ENCODE measurements at regions not wholly inside any gene's neighbourhood (a gene's known extent, or its start where the extent isn't known, plus 50 kb on each side); places are given as distances from the start of the nearest gene placed in this dataset.

- peaks cover 11% of the 10 kb centered on the region for H3K9me3 Mint-ChIP-seq
Observed at GRCh38 chr13:47081850-47082249, 185.0 kb upstream of the HTR2A start.

GRCh38 chr13:47081246-47081645 lies 184.4 kb upstream of the HTR2A start:
- TF ChIP-seq CTCF (IDR thresholded peaks at IDR 0.05) = no peak
- Mint-ChIP-seq H3K27ac (no peak overlapping the region), H3K4me1 (ENCODE audit: low read depth) (peaks cover 20% of the 10 kb centered on the region; the same call in 1 of the 2 replicates), H3K9me3 (peaks cover 11% of the 10 kb centered on the region), H3K36me3 (ENCODE audit: low read depth) (no peaks in the 10 kb centered on the region; the same call in 1 of the 2 replicates), H3K27me3 (ENCODE audit: insufficient read depth) (peaks cover 1% of the 10 kb centered on the region; the same call in 1 of the 2 replicates), H3K4me3 (no peak overlapping the region)
- no peak for DNase-seq

More at GRCh38 chr13:47081850-47082249, 185.0 kb upstream of the HTR2A start:
- Mint-ChIP-seq H3K4me3 (no peak overlapping the region), H3K36me3 (ENCODE audit: low read depth) (no peaks in the 10 kb centered on the region; the same call in 1 of the 2 replicates), H3K4me1 (ENCODE audit: low read depth) (peaks cover 14% of the 10 kb centered on the region; the same call in 1 of the 2 replicates), H3K27me3 (ENCODE audit: insufficient read depth) (peaks cover 1% of the 10 kb centered on the region; the same call in 1 of the 2 replicates), H3K27ac (no peak overlapping the region)
- TF ChIP-seq CTCF (IDR thresholded peaks at IDR 0.05) = no peak
- no peak for DNase-seq

GRCh38 chr13:47080621-47081020 lies 183.8 kb upstream of the HTR2A start:
- Mint-ChIP-seq H3K27me3 (ENCODE audit: insufficient read depth) (peaks cover 1% of the 10 kb centered on the region; the same call in 1 of the 2 replicates), H3K36me3 (ENCODE audit: low read depth) (peaks cover under 1% of the 10 kb centered on the region; the same call in 1 of the 2 replicates), H3K9me3 (peaks cover 14% of the 10 kb centered on the region), H3K27ac (no peak overlapping the region), H3K4me3 (no peak overlapping the region), H3K4me1 (ENCODE audit: low read depth) (peaks cover 19% of the 10 kb centered on the region; the same call in 1 of the 2 replicates)
- no peak for TF ChIP-seq CTCF (IDR thresholded peaks at IDR 0.05)
- no peak for DNase-seq

GRCh38 chr13:47076500-47076899 lies 179.6 kb upstream of the HTR2A start:
- H3K27ac Mint-ChIP-seq = no peak overlapping the region
- H3K4me1 Mint-ChIP-seq (ENCODE audit: low read depth) = peaks cover 9% of the 10 kb centered on the region; the same call in 1 of the 2 replicates
- H3K36me3 Mint-ChIP-seq (ENCODE audit: low read depth) = peaks cover 12% of the 10 kb centered on the region
- no peak overlapping the region for H3K4me3 Mint-ChIP-seq
- H3K9me3 Mint-ChIP-seq = peaks cover 25% of the 10 kb centered on the region
- peaks cover 1% of the 10 kb centered on the region; the same call in 1 of the 2 replicates for H3K27me3 Mint-ChIP-seq (ENCODE audit: insufficient read depth)
- DNase-seq = peak; percentile 35
- no peak for TF ChIP-seq CTCF (IDR thresholded peaks at IDR 0.05)

- Mint-ChIP-seq H3K27ac (no peak overlapping the region), H3K4me3 (no peak overlapping the region), H3K4me1 (ENCODE audit: low read depth) (no peaks in the 10 kb centered on the region), H3K27me3 (ENCODE audit: insufficient read depth) (no peaks in the 10 kb centered on the region; the same call in 1 of the 2 replicates), H3K36me3 (ENCODE audit: low read depth) (no peaks in the 10 kb centered on the region; the same call in none of the 2 replicates), H3K9me3 (peaks cover 2% of the 10 kb centered on the region; the same call in 1 of the 2 replicates)
- no peak for DNase-seq
- TF ChIP-seq CTCF (IDR thresholded peaks at IDR 0.05) = no peak
Observed at GRCh38 chr13:47069133-47069532, 172.3 kb upstream of the HTR2A start.
